DOHH2 (cell line): ENCODE measurements at regions not wholly inside any gene's neighbourhood (a gene's known extent, or its start where the extent isn't known, plus 50 kb on each side); places are given as distances from the start of the nearest gene placed in this dataset.

Experiments used
- CTCF ChIP-seq: fragments of 200-600 bp; sonication (generic); IDR thresholded peaks from one replicate; pipeline ENCODE4 v1.5.1; 2014; ENCODE audit warnings: antibody characterized with exemption, mild to moderate bottlenecking, low read depth, low read length; ENCODE audit not compliant: poor library complexity, severe bottlenecking
- EZH2phosphoT487 ChIP-seq: fragments of 200-600 bp; sonication (generic); IDR thresholded peaks from 2 replicates; pipeline ENCODE4 v1.6.1; 2017; ENCODE audit warnings: borderline replicate concordance, mild to moderate bottlenecking, antibody characterized with exemption, low read length, moderate library complexity, mixed read lengths

GRCh38 chr5:167412556-167412955 lies 878.9 kb upstream of the WWC1 start:
- TF ChIP-seq CTCF (no peak), EZH2phosphoT487 (no peak)
